Astrocyte of the spinal cord (primary cell): ENCODE measurements at regions not wholly inside any gene's neighbourhood (a gene's known extent, or its start where the extent isn't known, plus 50 kb on each side); places are given as distances from the start of the nearest gene placed in this dataset.
"Not testable (repeated sequence)": the region's sequence is repeated elsewhere in the genome, so short reads cannot be mapped to it uniquely, and the experiment has no call there.

Experiments
- DNase-seq: peaks from one replicate; pipeline ENCODE4 v3.0.0; 2011; ENCODE audit warnings: low read depth, low spot score
- H3K4me3 ChIP-seq: 2 replicates; pipeline ENCODE4 v1.5.1; 2011; ENCODE audit warnings: low read depth, mild to moderate bottlenecking, low read length, moderate library complexity
- CTCF ChIP-seq: IDR thresholded peaks from 2 replicates; pipeline ENCODE4 v1.5.1; 2012; ENCODE audit warnings: low read depth, mild to moderate bottlenecking, low read length, inconsistent platforms
- in situ Hi-C: cut with HindIII; loops from 2 replicates; pipeline ENCODE4 v1.10.0; 2017; ENCODE audit warnings: low sequenced_read_pairs

GRCh38 chr3:124149771-124150170 is 157.8 kb upstream of the ROPN1 start:
- no peak for DNase-seq
- no peak overlapping the region for H3K4me3 ChIP-seq
- in situ Hi-C loops: no loop called here
- no peak for TF ChIP-seq CTCF

GRCh38 chr3:124152891-124153290 is 161.0 kb upstream of the ROPN1 start:
- DNase-seq, H3K4me3 ChIP-seq, in situ Hi-C loops: not testable (repeated sequence)

GRCh38 chr3:124156866-124157712 is 165.2 kb upstream of the ROPN1 start:
- TF ChIP-seq CTCF: no peak
- H3K4me3 ChIP-seq: no peak overlapping the region
- in situ Hi-C loops: no loop called here
- no peak for DNase-seq

- H3K4me3 ChIP-seq: no peak overlapping the region
- in situ Hi-C loops: no loop called here
- no peak for TF ChIP-seq CTCF
- no peak for DNase-seq
Observed at GRCh38 chr3:124157748-124158147, 165.8 kb upstream of the ROPN1 start.

- in situ Hi-C loops: no loop called here
- no peak overlapping the region for H3K4me3 ChIP-seq
- no peak for DNase-seq
- no peak for TF ChIP-seq CTCF
Observed at GRCh38 chr3:124158168-124158881, 166.4 kb upstream of the ROPN1 start.

- in situ Hi-C loops: no loop called here
- DNase-seq: no peak
- TF ChIP-seq CTCF: no peak
- no peak overlapping the region for H3K4me3 ChIP-seq
Observed at GRCh38 chr3:124161448-124161847, 169.5 kb upstream of the ROPN1 start.

- in situ Hi-C loops: no loop called here
- TF ChIP-seq CTCF: no peak
- no peak for DNase-seq
- H3K4me3 ChIP-seq: no peak overlapping the region
Observed at GRCh38 chr3:124163689-124164088, 171.8 kb upstream of the ROPN1 start.
